NT2/D1 (cell line): ENCODE measurements at regions not wholly inside any gene's neighbourhood (a gene's known extent, or its start where the extent isn't known, plus 50 kb on each side); places are given as distances from the start of the nearest gene placed in this dataset.

Experiments
- DNase-seq: peaks from one replicate; pipeline ENCODE4 v3.0.0-alpha.2; 2011; ENCODE audit warnings: low read depth, low spot score
- H3K27me3 ChIP-seq: 2 replicates; pipeline ENCODE4 v1.6.0; 2011; ENCODE audit warnings: mild to moderate bottlenecking; ENCODE audit not compliant: insufficient read length, insufficient read depth
- H3K36me3 ChIP-seq: 2 replicates; pipeline ENCODE4 v1.6.1; 2011; ENCODE audit warnings: mild to moderate bottlenecking, low read length, mixed read lengths; ENCODE audit not compliant: insufficient read depth, insufficient read length
- H3K4me1 ChIP-seq: 2 replicates; pipeline ENCODE4 v1.5.1; 2011; ENCODE audit not compliant: insufficient read depth, insufficient read length
- H3K4me3 ChIP-seq: 2 replicates; pipeline ENCODE4 v1.5.1; 2011; ENCODE audit warnings: low read depth; ENCODE audit not compliant: insufficient read length
- H3K9ac ChIP-seq: 2 replicates; pipeline ENCODE4 v1.6.0; 2011; ENCODE audit warnings: low read depth; ENCODE audit not compliant: insufficient read length
- H3K9me3 ChIP-seq: 2 replicates; pipeline ENCODE4 v1.5.1; 2011; ENCODE audit warnings: mild to moderate bottlenecking, low read length; ENCODE audit not compliant: insufficient read depth
- SUZ12 ChIP-seq: IDR thresholded peaks from 2 replicates; pipeline ENCODE4 v1.6.1; 2011; ENCODE audit not compliant: insufficient read length, insufficient read depth; ENCODE audit errors: extremely low read depth
- YY1 ChIP-seq: IDR thresholded peaks from 2 replicates; pipeline ENCODE4 v1.6.1; 2011; ENCODE audit not compliant: insufficient read length, insufficient read depth
- ZNF274 ChIP-seq: IDR thresholded peaks from 2 replicates; pipeline ENCODE4 v1.6.1; 2011; ENCODE audit warnings: mild to moderate bottlenecking, low read depth, low read length

- no peak overlapping the region for H3K9ac ChIP-seq
- no peak overlapping the region for H3K4me3 ChIP-seq
- H3K9me3 ChIP-seq = no peaks in the 10 kb centered on the region
- H3K4me1 ChIP-seq = no peaks in the 10 kb centered on the region
- TF ChIP-seq YY1 (no peak), ZNF274 (no peak), SUZ12 (no peak)
- H3K36me3 ChIP-seq = no peaks in the 10 kb centered on the region
- no peak for DNase-seq
- no peaks in the 10 kb centered on the region for H3K27me3 ChIP-seq
Measured at GRCh38 chr3:81375921-81376320, 385.5 kb downstream of the GBE1 start.

- no peaks in the 10 kb centered on the region for H3K9me3 ChIP-seq
- DNase-seq = no peak
- no peaks in the 10 kb centered on the region for H3K36me3 ChIP-seq
- H3K4me1 ChIP-seq = no peaks in the 10 kb centered on the region
- H3K27me3 ChIP-seq = no peaks in the 10 kb centered on the region
- no peak overlapping the region for H3K9ac ChIP-seq
- TF ChIP-seq YY1 = no peak
- no peak overlapping the region for H3K4me3 ChIP-seq
Measured at GRCh38 chr3:81364411-81364810, 397.0 kb downstream of the GBE1 start.

- Histone ChIP-seq H3K4me3 (no peak overlapping the region), H3K27me3 (no peaks in the 10 kb centered on the region), H3K9ac (no peak overlapping the region), H3K4me1 (no peaks in the 10 kb centered on the region), H3K9me3 (peaks cover 2% of the 10 kb centered on the region; the same call in 1 of the 2 replicates), H3K36me3 (no peaks in the 10 kb centered on the region)
- DNase-seq = no peak
- TF ChIP-seq ZNF274 = no peak
- TF ChIP-seq SUZ12 = no peak
- TF ChIP-seq YY1 = no peak
Measured at GRCh38 chr3:81363816-81364215, 397.6 kb downstream of the GBE1 start.

GRCh38 chr3:81354119-81354518, 407.3 kb downstream of the GBE1 start:
- Histone ChIP-seq H3K9me3 (peaks cover 13% of the 10 kb centered on the region), H3K9ac (no peak overlapping the region), H3K36me3 (no peaks in the 10 kb centered on the region), H3K27me3 (no peaks in the 10 kb centered on the region), H3K4me3 (no peak overlapping the region), H3K4me1 (no peaks in the 10 kb centered on the region)
- TF ChIP-seq SUZ12 = no peak
- no peak for TF ChIP-seq YY1
- TF ChIP-seq ZNF274 = no peak
- no peak for DNase-seq

DNA sequence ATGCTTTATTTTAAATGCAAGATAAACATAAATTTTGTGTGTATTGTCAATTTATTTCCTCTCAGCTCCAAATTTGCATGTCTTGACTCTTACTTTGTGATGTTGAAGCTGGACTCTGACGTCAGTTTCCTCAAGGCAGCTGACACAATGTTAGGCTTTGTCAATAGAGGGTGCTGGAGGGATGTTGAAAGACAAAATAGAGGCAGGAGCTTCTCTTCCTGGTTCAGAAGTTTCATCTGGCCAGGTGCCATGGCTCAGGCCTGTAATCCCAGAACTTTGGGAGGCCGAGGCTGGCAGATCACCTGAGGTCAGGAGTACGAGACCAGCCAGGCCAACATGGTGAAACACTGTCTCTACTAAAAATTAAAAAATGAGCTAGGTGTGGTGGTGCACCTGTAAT, 408.6 kb downstream of the GBE1 start:
- Histone ChIP-seq H3K4me1 (no peaks in the 10 kb centered on the region), H3K27me3 (no peaks in the 10 kb centered on the region), H3K9ac (no peak overlapping the region), H3K4me3 (no peak overlapping the region), H3K36me3 (no peaks in the 10 kb centered on the region), H3K9me3 (peaks cover 1% of the 10 kb centered on the region)
- no peak for TF ChIP-seq ZNF274
- peak; percentile 28 for DNase-seq

- Histone ChIP-seq H3K4me1 (no peaks in the 10 kb centered on the region), H3K27me3 (no peaks in the 10 kb centered on the region), H3K36me3 (no peaks in the 10 kb centered on the region), H3K9me3 (no peaks in the 10 kb centered on the region), H3K9ac (no peak overlapping the region), H3K4me3 (no peak overlapping the region)
- TF ChIP-seq YY1 (no peak), SUZ12 (no peak)
- DNase-seq = no peak
Measured at GRCh38 chr3:81349816-81350340, 411.6 kb downstream of the GBE1 start.

DNA sequence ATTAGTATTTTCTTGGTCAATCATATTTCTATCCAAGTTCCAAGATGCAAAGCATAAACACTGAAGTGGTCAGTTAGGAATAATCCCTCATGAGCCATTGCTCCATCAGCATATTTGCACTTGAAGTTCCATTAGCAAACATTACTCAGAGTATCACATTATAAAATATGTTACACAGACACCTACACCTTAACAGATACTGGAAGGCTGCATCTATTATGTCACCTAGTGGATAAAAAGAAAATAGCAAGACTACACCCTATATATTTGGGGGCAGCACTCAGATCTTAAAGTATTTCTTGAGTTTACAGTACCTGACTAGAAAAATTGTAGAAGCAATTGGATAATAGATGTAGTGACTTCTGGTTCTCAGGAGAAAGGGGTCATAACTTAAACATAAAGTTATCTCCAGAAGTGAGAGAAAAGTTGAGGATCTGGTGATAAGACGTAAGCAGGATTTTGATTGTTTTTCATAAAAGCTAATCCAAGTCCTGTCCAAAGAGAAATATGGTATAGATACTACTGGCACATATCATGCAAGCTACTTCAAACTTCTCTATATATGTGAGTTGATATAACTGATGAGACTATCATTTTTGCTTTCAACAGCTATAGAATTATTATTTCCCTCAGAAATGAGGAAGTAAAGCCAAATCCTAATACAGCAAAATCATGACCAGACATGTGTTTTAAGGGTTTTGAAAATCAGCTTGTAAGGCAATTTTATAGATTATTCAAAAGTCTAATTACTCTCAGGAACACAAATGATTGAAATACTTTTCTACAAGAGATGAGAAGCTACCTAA, 422.2 kb downstream of the GBE1 start:
- H3K9me3 ChIP-seq = no peaks in the 10 kb centered on the region
- no peaks in the 10 kb centered on the region for H3K4me1 ChIP-seq
- H3K4me3 ChIP-seq = no peak overlapping the region
- no peak overlapping the region for H3K9ac ChIP-seq
- no peak for TF ChIP-seq SUZ12
- no peak for TF ChIP-seq ZNF274
- no peak for TF ChIP-seq YY1
- no peak for DNase-seq
- no peaks in the 10 kb centered on the region for H3K36me3 ChIP-seq
- H3K27me3 ChIP-seq = no peaks in the 10 kb centered on the region
